ENCODE measurements at regions not wholly inside any gene's neighbourhood (a gene's known extent, or its start where the extent isn't known, plus 50 kb on each side); places are given as distances from the start of the nearest gene placed in this dataset.

GRCh38 chr15:97876281-97876675, 84.2 kb upstream of the ARRDC4 start:
- no peak overlapping the region for H3K9ac ChIP-seq
- H3F3A ChIP-seq (ENCODE audit: insufficient read depth) = no peaks in the 10 kb centered on the region
- H3K9me2 ChIP-seq (ENCODE audit: insufficient read depth) = no peaks in the 10 kb centered on the region
- H2AFZ ChIP-seq = no peak overlapping the region
- H3K4me2 ChIP-seq (ENCODE audit: unreplicated experiment) = no peak overlapping the region
- H3K27me3 ChIP-seq (replicated peaks; ENCODE audit: insufficient read depth) = no peaks in the 10 kb centered on the region
- no peak overlapping the region for H3K4me3 ChIP-seq
- no peak for TF ChIP-seq EZH2phosphoT487 (IDR thresholded peaks at IDR 0.05; ENCODE audit: insufficient read depth, low read depth)
- TF ChIP-seq EZH2 (IDR thresholded peaks at IDR 0.05; ENCODE audit: insufficient read depth, poor library complexity, severe bottlenecking) = no peak
- no peak overlapping the region for H3K27ac ChIP-seq
- in situ Hi-C loops (cut with MboI) = no loop called here
- no peaks in the 10 kb centered on the region for H3K79me2 ChIP-seq (ENCODE audit: insufficient read depth)
- 27 to 29% methylated on average over 10 of the region's 10 CpGs for WGBS, 2 experiments (ENCODE audit: low coverage in 1 of 2, low lambda C conversion rate in 2 of 2, missing lambda C conversion rate in 2 of 2)
- H3K9me3 ChIP-seq (ENCODE audit: low read depth) = no peaks in the 10 kb centered on the region
- H4K20me1 ChIP-seq (ENCODE audit: insufficient read depth) = no peaks in the 10 kb centered on the region
- H3K36me3 ChIP-seq (ENCODE audit: low read depth) = no peaks in the 10 kb centered on the region
- DNase-seq = no peak
- H3K4me1 ChIP-seq (ENCODE audit: insufficient read depth) = no peaks in the 10 kb centered on the region

- DNase-seq = no peak
- no peak overlapping the region for H3K9ac ChIP-seq
- no peak overlapping the region for H3K4me2 ChIP-seq (ENCODE audit: unreplicated experiment)
- TF ChIP-seq EZH2 (IDR thresholded peaks at IDR 0.05; ENCODE audit: insufficient read depth, poor library complexity, severe bottlenecking) (no peak), EZH2phosphoT487 (IDR thresholded peaks at IDR 0.05; ENCODE audit: insufficient read depth, low read depth) (no peak)
- no peak overlapping the region for H2AFZ ChIP-seq
- H3K27ac ChIP-seq = no peak overlapping the region
- H3K9me2 ChIP-seq (ENCODE audit: insufficient read depth) = no peaks in the 10 kb centered on the region
- no peaks in the 10 kb centered on the region for H3K4me1 ChIP-seq (ENCODE audit: insufficient read depth)
- H3F3A ChIP-seq (ENCODE audit: insufficient read depth) = no peaks in the 10 kb centered on the region
- H3K4me3 ChIP-seq = no peak overlapping the region
- H3K79me2 ChIP-seq (ENCODE audit: insufficient read depth) = no peaks in the 10 kb centered on the region
- H3K36me3 ChIP-seq (ENCODE audit: low read depth) = no peaks in the 10 kb centered on the region
- H4K20me1 ChIP-seq (ENCODE audit: insufficient read depth) = no peaks in the 10 kb centered on the region
- 25 to 31% methylated on average over 8 of the region's 8 CpGs for WGBS, 2 experiments (ENCODE audit: low coverage in 1 of 2, low lambda C conversion rate in 2 of 2, missing lambda C conversion rate in 2 of 2)
- no peaks in the 10 kb centered on the region for H3K27me3 ChIP-seq (replicated peaks; ENCODE audit: insufficient read depth)
- in situ Hi-C loops (cut with MboI) = no loop called here
- H3K9me3 ChIP-seq (ENCODE audit: low read depth) = no peaks in the 10 kb centered on the region
These were observed 79.0 kb upstream of the ARRDC4 start for GRCh38 chr15:97881346-97881965.

- Histone ChIP-seq H3K9me3 (ENCODE audit: low read depth) (no peaks in the 10 kb centered on the region), H3K36me3 (ENCODE audit: low read depth) (no peaks in the 10 kb centered on the region), H2AFZ (no peak overlapping the region), H3F3A (ENCODE audit: insufficient read depth) (no peaks in the 10 kb centered on the region), H4K20me1 (ENCODE audit: insufficient read depth) (no peaks in the 10 kb centered on the region), H3K4me3 (no peak overlapping the region), H3K9me2 (ENCODE audit: insufficient read depth) (no peaks in the 10 kb centered on the region), H3K27ac (no peak overlapping the region), H3K4me1 (ENCODE audit: insufficient read depth) (no peaks in the 10 kb centered on the region), H3K9ac (no peak overlapping the region), H3K4me2 (ENCODE audit: unreplicated experiment) (no peak overlapping the region), H3K79me2 (ENCODE audit: insufficient read depth) (no peaks in the 10 kb centered on the region), H3K27me3 (replicated peaks; ENCODE audit: insufficient read depth) (no peaks in the 10 kb centered on the region)
- TF ChIP-seq EZH2 (IDR thresholded peaks at IDR 0.05; ENCODE audit: insufficient read depth, poor library complexity, severe bottlenecking) = no peak
- WGBS, 2 experiments (ENCODE audit: low coverage in 1 of 2, low lambda C conversion rate in 2 of 2, missing lambda C conversion rate in 2 of 2) = 12% methylated on average over 3 of the region's 3 CpGs
- in situ Hi-C loops (cut with MboI) = no loop called here
- no peak for DNase-seq
These were observed 75.9 kb upstream of the ARRDC4 start for GRCh38 chr15:97884513-97885131.

- Histone ChIP-seq H3K4me1 (ENCODE audit: insufficient read depth) (no peaks in the 10 kb centered on the region), H3K4me2 (ENCODE audit: unreplicated experiment) (no peak overlapping the region), H3K4me3 (no peak overlapping the region), H3K27ac (no peak overlapping the region), H3K36me3 (ENCODE audit: low read depth) (no peaks in the 10 kb centered on the region), H3K9ac (no peak overlapping the region), H4K20me1 (ENCODE audit: insufficient read depth) (no peaks in the 10 kb centered on the region), H3K27me3 (replicated peaks; ENCODE audit: insufficient read depth) (no peaks in the 10 kb centered on the region), H3K9me3 (ENCODE audit: low read depth) (no peaks in the 10 kb centered on the region), H3F3A (ENCODE audit: insufficient read depth) (no peaks in the 10 kb centered on the region), H3K9me2 (ENCODE audit: insufficient read depth) (no peaks in the 10 kb centered on the region), H3K79me2 (ENCODE audit: insufficient read depth) (no peaks in the 10 kb centered on the region), H2AFZ (no peak overlapping the region)
- no peak for DNase-seq
- in situ Hi-C loops (cut with MboI) = no loop called here
- 35 to 47% methylated on average over 1 of the region's 1 CpG for WGBS, 2 experiments (ENCODE audit: low coverage in 1 of 2, low lambda C conversion rate in 2 of 2, missing lambda C conversion rate in 2 of 2)
- no peak for TF ChIP-seq EZH2phosphoT487 (IDR thresholded peaks at IDR 0.05; ENCODE audit: insufficient read depth, low read depth)
- no peak for TF ChIP-seq EZH2 (IDR thresholded peaks at IDR 0.05; ENCODE audit: insufficient read depth, poor library complexity, severe bottlenecking)
These were observed 70.2 kb upstream of the ARRDC4 start for GRCh38 chr15:97890307-97890706.

All from GM23248 (cell line).